Breast epithelium (tissue), 4 donors: ENCODE measurements at regions not wholly inside any gene's neighbourhood (a gene's known extent, or its start where the extent isn't known, plus 50 kb on each side); places are given as distances from the start of the nearest gene placed in this dataset.

ENCODE experiments used
- DNase-seq, 2 donors: peaks; one replicate each; pipeline ENCODE4 v3.0.0-alpha.2; 2019; ENCODE audit warnings: low spot score in 2 of 2
- H3K27ac ChIP-seq, 2 donors: fragments of 200-600 bp; sonication (generic) in 1 of 2; one replicate each; pipeline ENCODE4 v1.5.1; 2016 to 2019; ENCODE audit warnings: mild to moderate bottlenecking in 1 of 2
- H3K27me3 ChIP-seq, 2 donors: fragments of 200-600 bp; sonication (generic) in 1 of 2; one replicate each; pipeline versions ENCODE4 v1.5.1 to v1.6.0; 2017 to 2019; ENCODE audit warnings: control low read depth in 1 of 2, mild to moderate bottlenecking in 1 of 2
- H3K36me3 ChIP-seq: fragments of 200-600 bp; one replicate; pipeline ENCODE4 v1.5.1; 2019
- H3K4me1 ChIP-seq, 2 donors: fragments of 200-600 bp; sonication (generic); one replicate each; pipeline ENCODE4 v1.5.1; 2016 to 2019; ENCODE audit warnings: control low read depth in 1 of 2
- H3K4me3 ChIP-seq, 3 donors: fragments of 200-600 bp; sonication (generic); 1 replicate in 2 of 3; 2 replicates in 1 of 3; pipeline ENCODE4 v1.5.1; 2016 to 2019; ENCODE audit warnings: mild to moderate bottlenecking in 3 of 3, moderate library complexity in 2 of 3
- H3K9me3 ChIP-seq, 2 donors: fragments of 200-600 bp; sonication (generic) in 1 of 2; one replicate each; pipeline ENCODE4 v1.5.1; 2016 to 2019; ENCODE audit warnings: control low read depth in 1 of 2
- CTCF ChIP-seq, 3 donors: fragments of 450-650 bp; IDR thresholded peaks; one replicate each; pipeline ENCODE4 v1.5.1; 2016 to 2017; ENCODE audit warnings: antibody characterized with exemption in 3 of 3, mild to moderate bottlenecking in 3 of 3, moderate library complexity in 3 of 3
- POLR2A ChIP-seq: fragments of 450-650 bp; IDR thresholded peaks from one replicate; pipeline ENCODE4 v1.6.1; 2016; ENCODE audit warnings: antibody characterized with exemption, mild to moderate bottlenecking, moderate library complexity
- POLR2AphosphoS5 ChIP-seq, 3 donors: sonication (generic); formaldehyde crosslinking; IDR thresholded peaks; one replicate each; pipeline ENCODE4 v1.6.1; 2017; ENCODE audit warnings: antibody characterized with exemption in 3 of 3
- intact Hi-C: fragments of 100-400 bp; cut with DNase I; formaldehyde crosslinking; loops from one replicate; pipeline ENCODE4 v1.15.1; 2023; ENCODE audit warnings: low total_unique reads

GRCh38 chr16:49923411-49923810, 67.5 kb upstream of the ZNF423 start:
- Histone ChIP-seq H3K36me3 (no peaks in the 10 kb centered on the region), H3K27me3 (no peaks in the 10 kb centered on the region), H3K4me3 (no peak overlapping the region), H3K4me1 (no peaks in the 10 kb centered on the region), H3K27ac (no peak overlapping the region), H3K9me3 (no peaks in the 10 kb centered on the region)
- no peak for DNase-seq
- TF ChIP-seq POLR2A (no peak), POLR2AphosphoS5 (IDR thresholded peaks at IDR 0.05) (no peak), CTCF (IDR thresholded peaks at IDR 0.05) (no peak)
- intact Hi-C loops = no loop called here

DNA sequence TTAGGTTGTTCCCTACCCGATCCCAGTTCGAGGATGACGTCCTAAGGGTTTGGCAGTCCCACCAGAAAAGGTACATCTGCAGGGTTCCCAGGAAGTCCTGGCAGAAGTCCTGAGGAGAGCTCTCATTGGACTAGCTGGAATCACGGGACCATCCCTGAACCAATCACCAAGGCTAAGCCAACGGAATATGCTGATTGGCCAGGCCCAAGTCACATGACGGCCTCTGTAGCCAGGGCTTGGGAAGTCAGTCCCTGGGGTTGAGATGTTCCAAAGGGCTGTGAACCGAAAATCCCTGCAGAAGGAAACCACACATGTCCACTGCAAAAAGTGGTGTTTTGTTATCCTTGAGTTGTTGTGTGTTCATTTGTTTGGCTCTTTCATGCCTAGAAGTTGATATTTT, 68.2 kb upstream of the ZNF423 start:
- Histone ChIP-seq H3K4me1 (no peaks in the 10 kb centered on the region), H3K4me3 (no peak overlapping the region), H3K27me3 (no peaks in the 10 kb centered on the region), H3K36me3 (no peaks in the 10 kb centered on the region), H3K9me3 (no peaks in the 10 kb centered on the region), H3K27ac (no peak overlapping the region)
- TF ChIP-seq POLR2AphosphoS5 (IDR thresholded peaks at IDR 0.05) (no peak), POLR2A (no peak), CTCF (IDR thresholded peaks at IDR 0.05) (no peak)
- intact Hi-C loops = no loop called here
- no peak for DNase-seq

GRCh38 chr16:49926941-49927340, 71.0 kb upstream of the ZNF423 start:
- Histone ChIP-seq H3K27me3 (no peaks in the 10 kb centered on the region), H3K27ac (no peak overlapping the region), H3K4me1 (no peaks in the 10 kb centered on the region), H3K4me3 (no peak overlapping the region), H3K36me3 (no peaks in the 10 kb centered on the region), H3K9me3 (no peaks in the 10 kb centered on the region)
- intact Hi-C loops = no loop called here
- no peak for DNase-seq
- TF ChIP-seq CTCF (IDR thresholded peaks at IDR 0.05) = no peak
- no peak for TF ChIP-seq POLR2A

DNA sequence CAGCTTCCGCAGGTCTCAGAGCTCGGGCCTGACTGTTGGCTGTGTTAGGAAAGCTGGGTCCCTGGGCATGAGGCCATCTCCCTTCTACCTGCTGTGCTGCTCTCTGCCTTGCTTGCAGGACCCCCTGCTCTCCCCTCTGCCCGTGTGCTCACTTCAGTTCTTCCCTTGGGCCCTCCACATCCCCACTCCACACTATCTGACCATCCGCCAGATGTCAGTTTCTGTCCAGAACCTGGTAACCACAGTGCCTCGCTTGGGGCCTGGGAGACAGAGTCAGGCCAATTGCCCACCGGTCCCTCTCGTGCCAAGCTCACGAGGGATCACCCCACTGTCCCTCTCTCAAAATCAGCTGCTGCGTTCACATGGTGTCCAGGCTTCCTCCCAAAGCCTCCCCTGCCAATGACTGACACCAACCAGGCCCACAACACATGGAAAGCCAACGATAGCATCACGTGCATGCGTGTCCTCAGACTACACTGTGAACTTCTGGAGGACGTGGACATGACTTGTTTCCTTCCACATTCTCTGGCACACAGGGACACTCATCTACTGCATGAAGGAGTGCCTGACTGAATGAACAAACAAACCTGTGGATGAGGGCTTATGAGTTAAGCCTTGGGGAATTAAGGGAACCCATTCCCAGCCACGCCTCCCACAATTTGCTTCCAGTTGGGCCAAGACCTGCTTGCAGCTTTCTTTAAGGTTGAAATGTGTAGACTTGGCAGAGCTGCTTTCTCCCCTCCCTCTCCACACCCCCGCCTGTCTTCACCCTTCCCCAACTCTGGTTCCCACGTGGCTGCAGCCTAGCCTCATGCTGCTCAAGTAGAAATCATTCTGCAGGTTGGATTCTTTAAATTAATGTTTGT, 72.5 kb upstream of the ZNF423 start:
- H3K4me3 ChIP-seq = no peak overlapping the region
- intact Hi-C loops = no loop called here
- H3K27me3 ChIP-seq = no peaks in the 10 kb centered on the region
- no peak overlapping the region for H3K27ac ChIP-seq
- DNase-seq = no peak
- TF ChIP-seq POLR2AphosphoS5 (IDR thresholded peaks at IDR 0.05) (no peak), CTCF (IDR thresholded peaks at IDR 0.05) (no peak), POLR2A (no peak)
- H3K9me3 ChIP-seq = no peaks in the 10 kb centered on the region
- H3K4me1 ChIP-seq = no peaks in the 10 kb centered on the region
- H3K36me3 ChIP-seq = no peaks in the 10 kb centered on the region

- Histone ChIP-seq H3K4me1 (no peaks in the 10 kb centered on the region), H3K27ac (no peak overlapping the region), H3K9me3 (no peaks in the 10 kb centered on the region), H3K36me3 (no peaks in the 10 kb centered on the region), H3K4me3 (no peak overlapping the region), H3K27me3 (no peaks in the 10 kb centered on the region)
- no peak for DNase-seq
- intact Hi-C loops = no loop called here
- TF ChIP-seq POLR2AphosphoS5 (IDR thresholded peaks at IDR 0.05) (no peak), POLR2A (no peak), CTCF (IDR thresholded peaks at IDR 0.05) (no peak)
Observed at GRCh38 chr16:49929626-49930025, 73.7 kb upstream of the ZNF423 start.
